WTC11 (cell line): ENCODE measurements at regions not wholly inside any gene's neighbourhood (a gene's known extent, or its start where the extent isn't known, plus 50 kb on each side); places are given as distances from the start of the nearest gene placed in this dataset.
A peak's percentile ranks its signal among the peaks of the same experiment; 100 is the strongest.

Experiments
- ATAC-seq: fragments of 200-7000 bp; cut with Tn5 transposase; 2 replicates; pipeline ENCODE4 v1.10.0; 2021; ENCODE audit warnings: mild to moderate bottlenecking, moderate library complexity
- CTCF ChIA-PET: fragments of 300-600 bp; sonication (Branson Sonifier 250); formaldehyde crosslinking; loops from one replicate; lab custom pipeline; 2021; ENCODE audit warnings: antibody characterized with exemption; lab: Charles Lee
- POLR2A ChIA-PET: fragments of 350-600 bp; sonication (Branson Sonifier 250); formaldehyde crosslinking; loops from one replicate; lab custom pipeline; 2021; ENCODE audit warnings: antibody characterized with exemption; lab: Charles Lee
- DNase-seq: peaks from one replicate; pipeline ENCODE4 v3.0.0; 2021; ENCODE audit warnings: low spot score
- H3K27ac Mint-ChIP-seq: 2 replicates; pipeline ENCODE4 v1.8.0; 2021; ENCODE audit warnings: mixed read lengths
- H3K27me3 Mint-ChIP-seq: 2 replicates; pipeline ENCODE4 v1.8.0; 2021; ENCODE audit warnings: low read depth, mild to moderate bottlenecking, moderate library complexity, mixed read lengths
- H3K36me3 Mint-ChIP-seq: 2 replicates; pipeline ENCODE4 v1.8.0; 2021; ENCODE audit warnings: mixed read lengths
- H3K4me1 Mint-ChIP-seq: 2 replicates; pipeline ENCODE4 v1.8.0; 2022; ENCODE audit warnings: mixed read lengths
- H3K4me3 Mint-ChIP-seq: 2 replicates; pipeline ENCODE4 v1.8.0; 2021; ENCODE audit warnings: mild to moderate bottlenecking, moderate library complexity, mixed read lengths
- H3K9me3 Mint-ChIP-seq: 2 replicates; pipeline ENCODE4 v1.8.0; 2021; ENCODE audit warnings: mixed read lengths
- AR ChIP-seq: fragments of 250-450 bp; sonication (Bioruptor Pico); IDR thresholded peaks from 2 replicates; pipeline ENCODE4 v1.9.0; 2021; ENCODE audit warnings: mild to moderate bottlenecking
- ATF1 ChIP-seq: sonication (generic); formaldehyde crosslinking; IDR thresholded peaks from 2 replicates; pipeline ENCODE4 v1.8.1; 2023; ENCODE audit warnings: mild to moderate bottlenecking, moderate library complexity, missing genetic modification reagents
- CBFB ChIP-seq: sonication (generic); formaldehyde crosslinking; IDR thresholded peaks from 2 replicates; pipeline ENCODE4 v1.8.1; 2022; ENCODE audit warnings: mild to moderate bottlenecking, low read depth, missing genetic modification reagents
- CDX4 ChIP-seq: fragments of 250-450 bp; sonication (Bioruptor Pico); IDR thresholded peaks from 2 replicates; pipeline ENCODE4 v1.9.0; 2021; ENCODE audit warnings: moderate library complexity, mild to moderate bottlenecking, inconsistent platforms, borderline replicate concordance
- CREM ChIP-seq: sonication (generic); formaldehyde crosslinking; IDR thresholded peaks from 2 replicates; pipeline ENCODE4 v1.8.1; 2022; ENCODE audit warnings: mild to moderate bottlenecking, missing genetic modification reagents, moderate library complexity
- EMX1 ChIP-seq: fragments of 250-450 bp; sonication (Bioruptor Pico); IDR thresholded peaks from 2 replicates; pipeline ENCODE4 v1.8.0; 2021; ENCODE audit warnings: mild to moderate bottlenecking
- ERG ChIP-seq: fragments of 250-450 bp; sonication (Bioruptor Pico); IDR thresholded peaks from 2 replicates; pipeline ENCODE4 v1.8.0; 2021; ENCODE audit warnings: mild to moderate bottlenecking
- ETV6 ChIP-seq: sonication (generic); formaldehyde crosslinking; IDR thresholded peaks from 2 replicates; pipeline ENCODE4 v1.8.1; 2022; ENCODE audit warnings: mild to moderate bottlenecking, missing genetic modification reagents
- JUN ChIP-seq: sonication (generic); formaldehyde crosslinking; IDR thresholded peaks from 2 replicates; pipeline ENCODE4 v1.8.0; 2023; ENCODE audit warnings: mild to moderate bottlenecking, missing genetic modification reagents
- MXD4 ChIP-seq: fragments of 250-450 bp; sonication (Bioruptor Pico); IDR thresholded peaks from 2 replicates; pipeline ENCODE4 v1.8.0; 2021; ENCODE audit warnings: mild to moderate bottlenecking, moderate library complexity, borderline replicate concordance
- NFYB ChIP-seq: sonication (generic); formaldehyde crosslinking; conservative IDR thresholded peaks from 2 replicates; pipeline ENCODE4 v1.8.0; 2022; ENCODE audit warnings: low read depth, missing genetic modification reagents
- NR2C2 ChIP-seq: sonication (generic); formaldehyde crosslinking; IDR thresholded peaks from 2 replicates; pipeline ENCODE4 v1.8.0; 2022; ENCODE audit warnings: mild to moderate bottlenecking, missing genetic modification reagents
- PRDM15 ChIP-seq: sonication (generic); formaldehyde crosslinking; IDR thresholded peaks from 2 replicates; pipeline ENCODE4 v1.8.0; 2022; ENCODE audit warnings: missing genetic modification reagents
- RORB ChIP-seq: fragments of 250-450 bp; sonication (Bioruptor Pico); IDR thresholded peaks from 2 replicates; pipeline ENCODE4 v1.9.0; 2021; ENCODE audit warnings: mild to moderate bottlenecking
- SMAD3 ChIP-seq: sonication (generic); formaldehyde crosslinking; IDR thresholded peaks from 2 replicates; pipeline ENCODE4 v1.8.0; 2022; ENCODE audit warnings: missing genetic modification reagents, mild to moderate bottlenecking, borderline replicate concordance
- SP1 ChIP-seq: sonication (generic); formaldehyde crosslinking; conservative IDR thresholded peaks from 2 replicates; pipeline ENCODE4 v1.8.1; 2022; ENCODE audit warnings: missing genetic modification reagents
- TEAD1 ChIP-seq: sonication (generic); formaldehyde crosslinking; IDR thresholded peaks from 2 replicates; pipeline ENCODE4 v1.8.0; 2022; ENCODE audit warnings: mild to moderate bottlenecking, missing genetic modification reagents
- TF ChIP-seq, protein P1 (sequence below): sonication (generic); formaldehyde crosslinking; IDR thresholded peaks from 2 replicates; pipeline ENCODE4 v1.8.1; 2023; ENCODE audit warnings: mild to moderate bottlenecking, missing genetic modification reagents
- TF ChIP-seq, protein P2 (sequence below): sonication (generic); formaldehyde crosslinking; IDR thresholded peaks from 2 replicates; pipeline ENCODE4 v1.8.0; 2022; ENCODE audit warnings: mild to moderate bottlenecking, missing genetic modification reagents
- TF ChIP-seq, protein P3 (sequence below): sonication (generic); formaldehyde crosslinking; IDR thresholded peaks from 2 replicates; pipeline ENCODE4 v1.8.1; 2022; ENCODE audit warnings: mild to moderate bottlenecking, missing genetic modification reagents, moderate library complexity, borderline replicate concordance

DNA sequence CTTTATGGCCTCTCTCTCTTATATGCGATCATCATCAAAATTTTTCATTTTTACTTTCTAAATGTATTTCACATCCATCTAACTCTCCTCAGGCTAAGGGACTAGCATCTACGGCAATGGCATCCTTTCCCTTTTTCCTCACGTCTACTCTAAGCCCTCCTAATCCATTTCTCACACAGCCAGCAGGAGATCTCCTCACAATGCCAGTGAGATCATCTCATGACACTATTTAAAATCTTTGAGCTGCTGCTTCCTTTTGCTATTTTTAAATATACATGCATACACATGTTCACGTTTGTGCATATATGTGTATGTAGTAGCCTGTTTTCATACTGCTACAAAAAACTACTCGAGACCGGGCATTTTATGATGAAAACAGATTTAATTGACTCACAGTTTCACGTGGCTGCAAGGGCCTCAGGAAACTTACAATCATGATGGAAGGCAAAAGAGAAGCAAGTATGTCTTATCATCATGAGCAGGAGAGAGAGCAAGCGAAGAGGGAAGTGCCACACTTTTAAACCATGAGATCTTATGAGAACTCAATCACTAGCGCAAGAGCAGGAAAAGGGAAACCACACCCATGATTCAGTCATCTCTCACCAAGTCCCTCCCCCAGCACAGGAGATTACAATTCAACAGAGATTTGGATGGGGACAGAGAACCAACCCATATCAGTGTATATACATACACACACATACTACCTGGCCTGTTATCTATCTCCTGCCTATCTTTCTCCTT, 599.2 kb upstream of the ROBO1 start:
- CTCF ChIA-PET: no interaction called here
- Mint-ChIP-seq H3K4me1 (no peaks in the 10 kb centered on the region), H3K27me3 (no peaks in the 10 kb centered on the region), H3K4me3 (no peak overlapping the region), H3K27ac (no peak overlapping the region), H3K36me3 (no peaks in the 10 kb centered on the region)
- no peak for ATAC-seq
- TF ChIP-seq MXD4 (CRISPR knock-in tag): no peak
- TF ChIP-seq, protein P1, sequence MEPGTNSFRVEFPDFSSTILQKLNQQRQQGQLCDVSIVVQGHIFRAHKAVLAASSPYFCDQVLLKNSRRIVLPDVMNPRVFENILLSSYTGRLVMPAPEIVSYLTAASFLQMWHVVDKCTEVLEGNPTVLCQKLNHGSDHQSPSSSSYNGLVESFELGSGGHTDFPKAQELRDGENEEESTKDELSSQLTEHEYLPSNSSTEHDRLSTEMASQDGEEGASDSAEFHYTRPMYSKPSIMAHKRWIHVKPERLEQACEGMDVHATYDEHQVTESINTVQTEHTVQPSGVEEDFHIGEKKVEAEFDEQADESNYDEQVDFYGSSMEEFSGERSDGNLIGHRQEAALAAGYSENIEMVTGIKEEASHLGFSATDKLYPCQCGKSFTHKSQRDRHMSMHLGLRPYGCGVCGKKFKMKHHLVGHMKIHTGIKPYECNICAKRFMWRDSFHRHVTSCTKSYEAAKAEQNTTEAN (CRISPR knock-in tag): no peak
- TF ChIP-seq, all 79 proteins: peak for 0
- POLR2A ChIA-PET: no interaction called here
- no peak for DNase-seq
- no peaks in the 10 kb centered on the region for H3K9me3 Mint-ChIP-seq

DNA sequence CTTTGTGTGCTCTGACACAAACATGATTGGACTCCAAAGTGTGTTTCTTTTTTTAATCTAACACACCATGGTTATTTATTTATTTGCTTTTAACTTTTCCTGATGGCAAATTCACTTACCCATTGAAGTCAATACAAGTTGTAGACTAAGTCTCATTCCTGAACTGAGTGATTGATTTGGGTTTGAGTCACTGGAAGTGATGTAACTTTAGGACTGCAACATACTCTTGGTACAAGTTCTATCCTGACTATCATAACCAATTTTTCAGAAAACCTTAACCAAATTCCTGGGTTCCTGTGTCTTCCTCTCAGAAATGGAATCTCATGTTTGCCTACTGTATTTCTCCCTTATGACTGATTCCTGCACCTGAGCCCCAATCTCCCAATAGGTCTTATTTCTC, 590.0 kb upstream of the ROBO1 start:
- ATAC-seq: no peak
- TF ChIP-seq, protein P2, sequence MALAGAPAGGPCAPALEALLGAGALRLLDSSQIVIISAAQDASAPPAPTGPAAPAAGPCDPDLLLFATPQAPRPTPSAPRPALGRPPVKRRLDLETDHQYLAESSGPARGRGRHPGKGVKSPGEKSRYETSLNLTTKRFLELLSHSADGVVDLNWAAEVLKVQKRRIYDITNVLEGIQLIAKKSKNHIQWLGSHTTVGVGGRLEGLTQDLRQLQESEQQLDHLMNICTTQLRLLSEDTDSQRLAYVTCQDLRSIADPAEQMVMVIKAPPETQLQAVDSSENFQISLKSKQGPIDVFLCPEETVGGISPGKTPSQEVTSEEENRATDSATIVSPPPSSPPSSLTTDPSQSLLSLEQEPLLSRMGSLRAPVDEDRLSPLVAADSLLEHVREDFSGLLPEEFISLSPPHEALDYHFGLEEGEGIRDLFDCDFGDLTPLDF: no peak
- TF ChIP-seq RORB (CRISPR knock-in tag): no peak
- TF ChIP-seq CDX4 (CRISPR knock-in tag): no peak
- TF ChIP-seq AR (CRISPR knock-in tag): no peak
- TF ChIP-seq NR2C2 (CRISPR knock-in tag): no peak
- TF ChIP-seq ETV6 (CRISPR knock-in tag): no peak
- TF ChIP-seq CREM (CRISPR knock-in tag): no peak
- TF ChIP-seq NFYB (CRISPR knock-in tag): no peak
- H3K4me1 Mint-ChIP-seq: no peaks in the 10 kb centered on the region
- no peaks in the 10 kb centered on the region for H3K36me3 Mint-ChIP-seq
- no peaks in the 10 kb centered on the region for H3K27me3 Mint-ChIP-seq
- no peaks in the 10 kb centered on the region for H3K9me3 Mint-ChIP-seq
- no peak overlapping the region for H3K4me3 Mint-ChIP-seq
- DNase-seq: no peak
- H3K27ac Mint-ChIP-seq: no peak overlapping the region
- ChIA-PET POLR2A (no interaction called here), CTCF (no interaction called here)

DNA sequence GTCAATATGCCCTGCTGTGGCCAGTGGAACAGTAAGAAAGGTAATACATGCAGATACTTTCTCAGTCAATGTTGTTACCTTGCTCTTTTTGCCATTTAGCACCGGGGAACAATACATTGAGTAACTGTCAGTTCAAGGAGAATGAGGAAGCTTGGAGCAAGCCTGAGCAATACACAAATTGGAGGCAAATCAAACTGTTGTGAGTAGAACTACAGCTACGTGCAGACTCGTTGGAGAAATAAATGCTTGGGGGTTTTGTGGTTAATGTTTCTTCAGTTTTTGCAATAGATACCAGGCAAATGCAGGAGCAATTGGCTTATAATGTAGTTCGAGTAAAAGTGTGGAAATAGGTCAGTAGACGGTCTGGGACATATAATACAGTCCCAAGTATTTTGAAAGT, 587.3 kb upstream of the ROBO1 start:
- Mint-ChIP-seq H3K27me3 (no peaks in the 10 kb centered on the region), H3K4me3 (no peak overlapping the region), H3K4me1 (no peaks in the 10 kb centered on the region), H3K9me3 (no peaks in the 10 kb centered on the region), H3K36me3 (no peaks in the 10 kb centered on the region), H3K27ac (no peak overlapping the region)
- POLR2A ChIA-PET: no interaction called here
- no peak for DNase-seq
- ATAC-seq: peak; percentile 53
- CTCF ChIA-PET: no interaction called here
- no peak for TF ChIP-seq CBFB (CRISPR knock-in tag)
- TF ChIP-seq ERG (CRISPR knock-in tag): no peak
- no peak for TF ChIP-seq ATF1
- TF ChIP-seq JUN (CRISPR knock-in tag): no peak
- TF ChIP-seq EMX1 (CRISPR knock-in tag): no peak
- TF ChIP-seq, protein P3, sequence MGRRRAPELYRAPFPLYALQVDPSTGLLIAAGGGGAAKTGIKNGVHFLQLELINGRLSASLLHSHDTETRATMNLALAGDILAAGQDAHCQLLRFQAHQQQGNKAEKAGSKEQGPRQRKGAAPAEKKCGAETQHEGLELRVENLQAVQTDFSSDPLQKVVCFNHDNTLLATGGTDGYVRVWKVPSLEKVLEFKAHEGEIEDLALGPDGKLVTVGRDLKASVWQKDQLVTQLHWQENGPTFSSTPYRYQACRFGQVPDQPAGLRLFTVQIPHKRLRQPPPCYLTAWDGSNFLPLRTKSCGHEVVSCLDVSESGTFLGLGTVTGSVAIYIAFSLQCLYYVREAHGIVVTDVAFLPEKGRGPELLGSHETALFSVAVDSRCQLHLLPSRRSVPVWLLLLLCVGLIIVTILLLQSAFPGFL (CRISPR knock-in tag): no peak
- no peak for TF ChIP-seq PRDM15 (CRISPR knock-in tag)
- TF ChIP-seq SP1 (CRISPR knock-in tag): no peak
- TF ChIP-seq TEAD1 (CRISPR knock-in tag): no peak
- TF ChIP-seq SMAD3 (CRISPR knock-in tag): no peak
